GM19468 (cell line): ENCODE measurements at regions not wholly inside any gene's neighbourhood (a gene's known extent, or its start where the extent isn't known, plus 50 kb on each side); places are given as distances from the start of the nearest gene placed in this dataset.

Source experiments
- ATAC-seq: cut with Tn5 transposase; IDR thresholded peaks from one replicate; pipeline ENCODE4 v1.9.1; 2021; ENCODE audit warnings: mild to moderate bottlenecking, moderate library complexity, moderate number of reproducible peaks; ENCODE audit not compliant: unreplicated experiment; ENCODE audit errors: extremely low read depth

GRCh38 chr2:147567136-147567535 lies 277.7 kb upstream of the ACVR2A start:
- ATAC-seq: no peak

- ATAC-seq: no peak
These were observed 283.9 kb upstream of the ACVR2A start for GRCh38 chr2:147560810-147561535.

- ATAC-seq: no peak
These were observed 285.6 kb upstream of the ACVR2A start for GRCh38 chr2:147559070-147559725.

- no peak for ATAC-seq
These were observed 286.2 kb upstream of the ACVR2A start for GRCh38 chr2:147558620-147559019.

DNA sequence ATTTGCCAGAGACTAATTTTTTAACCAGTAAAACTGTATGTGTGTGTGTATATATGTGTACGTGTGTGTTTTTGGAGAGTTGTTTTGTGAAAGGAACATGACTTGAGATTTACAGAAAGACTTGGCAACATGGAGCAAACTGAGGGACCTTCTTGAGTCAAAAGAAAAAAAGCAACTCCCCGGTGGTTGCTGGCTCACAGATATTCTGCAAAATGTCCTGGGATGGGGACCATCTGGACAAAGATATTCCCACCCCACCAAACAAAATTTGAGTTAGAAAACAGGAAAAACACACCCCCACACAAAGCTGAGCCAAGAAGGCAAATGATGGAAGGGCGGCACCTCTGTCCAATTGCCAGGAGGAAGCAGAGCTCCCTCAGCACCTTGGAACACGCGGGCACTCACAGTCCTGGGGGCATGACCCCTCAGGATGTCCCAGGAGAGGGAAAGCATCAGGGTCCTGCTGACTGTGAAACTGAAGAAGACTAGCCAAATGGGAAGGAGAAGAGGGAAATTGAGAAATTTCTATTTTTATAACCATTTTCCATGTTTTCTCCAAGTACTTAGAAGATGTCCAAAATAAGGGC lies 290.2 kb upstream of the ACVR2A start:
- ATAC-seq: no peak

DNA sequence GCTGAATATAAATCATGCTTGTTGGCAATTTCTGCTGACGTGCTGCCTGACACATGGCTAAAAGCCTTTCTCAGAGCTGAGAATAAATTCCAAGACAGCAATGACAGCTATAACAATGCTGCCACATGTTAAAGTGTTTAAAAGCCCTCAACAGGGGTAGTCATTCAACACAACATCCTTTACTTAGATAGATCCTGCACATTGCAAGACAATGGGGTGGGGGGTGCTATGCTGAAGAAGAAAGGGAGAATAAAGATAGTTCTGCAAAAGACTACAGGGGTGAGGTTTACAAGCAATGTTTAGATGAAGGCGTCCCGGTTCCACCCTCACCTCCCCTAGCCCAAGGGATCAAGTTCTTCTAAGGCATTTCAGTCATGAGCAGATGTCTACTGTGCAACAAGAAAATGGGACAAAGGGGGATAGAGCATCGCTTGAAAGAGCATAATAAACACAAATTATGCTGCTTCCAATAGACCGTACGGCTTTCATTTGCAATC lies 291.0 kb upstream of the ACVR2A start:
- ATAC-seq: no peak

DNA sequence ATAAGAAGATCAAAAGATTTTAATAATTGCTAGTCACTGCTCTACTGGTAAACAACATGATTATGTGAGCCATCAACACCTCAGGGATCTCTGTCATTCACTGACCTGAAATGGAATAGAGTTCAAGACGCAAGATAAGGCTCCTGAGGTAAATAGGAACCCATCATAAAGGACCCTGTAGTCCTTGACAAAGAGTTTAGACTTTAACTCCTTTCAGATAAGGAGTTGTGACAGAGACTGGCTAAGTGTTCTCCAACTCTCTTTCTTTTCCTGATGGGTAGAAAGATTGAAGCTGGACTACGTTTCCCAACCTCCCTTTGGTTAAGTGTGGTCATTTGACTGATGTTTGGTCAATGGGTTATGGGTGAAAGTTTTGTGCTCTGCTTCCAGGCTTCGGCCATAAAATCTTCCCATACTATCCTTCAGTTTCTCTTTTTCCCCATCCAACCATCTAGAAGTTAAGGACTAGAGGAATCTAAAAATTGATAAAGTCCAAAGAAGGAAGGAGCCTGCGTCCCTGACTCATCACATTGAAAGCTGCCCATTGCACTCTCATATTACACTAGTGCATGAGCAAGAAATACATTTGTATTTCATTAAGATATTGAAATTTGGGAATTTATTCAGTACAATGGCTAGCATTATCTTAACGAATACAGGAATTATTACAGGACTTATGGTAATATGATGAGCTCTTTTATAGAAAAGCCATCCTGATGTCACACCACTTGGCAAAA lies 293.7 kb upstream of the ACVR2A start:
- ATAC-seq: no peak

DNA sequence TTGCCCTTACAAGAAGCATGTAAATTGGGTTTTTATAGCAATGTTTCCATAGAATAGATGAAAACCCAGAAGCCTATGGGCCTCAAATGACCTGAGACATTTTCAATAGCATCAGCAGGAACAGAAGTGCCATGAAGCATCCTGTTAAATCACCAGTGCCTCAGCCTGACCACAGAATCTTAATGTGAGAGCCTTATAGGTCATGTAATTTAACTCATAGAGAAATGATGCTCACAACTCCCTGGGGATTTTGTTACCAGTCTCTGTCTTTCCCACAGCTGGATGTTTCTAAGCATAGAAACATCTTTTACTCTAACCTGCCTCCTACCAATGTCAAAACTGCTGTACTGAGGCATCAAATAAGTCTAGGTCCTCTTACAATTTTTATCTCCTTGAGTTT lies 295.8 kb upstream of the ACVR2A start:
- no peak for ATAC-seq

GRCh38 chr2:147548451-147548850 lies 296.4 kb upstream of the ACVR2A start:
- no peak for ATAC-seq

- no peak for ATAC-seq
These were observed 297.4 kb upstream of the ACVR2A start for GRCh38 chr2:147547440-147547839.

DNA sequence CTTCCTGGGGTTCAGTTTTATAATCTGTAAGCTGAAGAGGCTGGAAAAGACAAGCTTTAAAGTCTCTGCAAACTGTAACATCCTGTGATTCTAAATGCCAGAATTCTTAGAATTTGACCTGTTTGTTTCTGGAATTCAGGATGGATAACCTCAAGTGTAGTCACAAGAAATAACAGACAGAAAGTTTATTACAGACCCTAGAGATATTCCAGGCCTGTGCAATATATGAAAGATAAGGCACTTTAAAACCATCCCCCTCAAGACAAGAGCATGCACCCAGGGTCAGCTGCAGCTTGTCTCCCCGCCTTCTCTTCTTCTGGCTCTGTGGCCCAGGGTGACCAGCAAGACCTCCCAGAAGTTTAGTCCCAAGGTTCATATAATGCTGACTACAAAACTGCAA lies 298.7 kb upstream of the ACVR2A start:
- ATAC-seq: no peak

DNA sequence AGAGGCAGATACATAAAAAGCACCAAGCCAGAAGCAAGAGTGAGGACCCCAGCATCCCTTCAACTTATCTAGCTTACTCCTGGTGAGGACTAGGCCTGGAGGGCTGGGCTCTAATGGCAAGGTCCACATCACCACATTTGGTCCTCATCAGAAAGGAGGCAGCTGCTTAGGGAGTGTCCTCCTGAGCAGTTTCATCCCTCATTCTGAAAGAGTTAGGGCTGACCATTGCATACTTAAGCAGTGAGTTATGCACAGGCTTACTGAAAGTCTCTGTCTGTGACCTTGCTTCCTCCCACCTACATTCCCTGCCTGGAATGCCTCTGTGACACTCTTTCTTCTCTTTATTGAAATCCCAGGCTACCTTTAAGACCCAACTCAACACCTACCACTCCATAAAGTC lies 301.8 kb upstream of the ACVR2A start:
- no peak for ATAC-seq

DNA sequence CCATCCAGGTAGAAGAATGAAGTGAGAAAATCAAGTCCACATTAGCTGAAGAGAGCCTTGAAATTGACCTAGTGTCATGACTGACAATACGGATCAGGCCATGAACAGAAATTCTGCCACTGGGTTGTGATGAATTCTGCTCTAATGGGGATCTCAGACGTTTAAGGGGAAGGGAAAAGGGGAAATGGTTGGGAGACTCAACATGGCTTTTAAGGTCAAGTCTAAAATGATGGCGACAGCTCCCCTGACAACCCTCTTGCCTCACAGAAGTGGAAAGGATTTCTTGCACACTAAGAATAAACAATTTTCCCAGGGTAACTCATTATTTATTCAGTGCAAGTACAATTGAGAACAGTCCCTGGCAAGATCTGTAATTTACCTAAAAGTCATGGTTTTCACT lies 302.5 kb upstream of the ACVR2A start:
- no peak for ATAC-seq

DNA sequence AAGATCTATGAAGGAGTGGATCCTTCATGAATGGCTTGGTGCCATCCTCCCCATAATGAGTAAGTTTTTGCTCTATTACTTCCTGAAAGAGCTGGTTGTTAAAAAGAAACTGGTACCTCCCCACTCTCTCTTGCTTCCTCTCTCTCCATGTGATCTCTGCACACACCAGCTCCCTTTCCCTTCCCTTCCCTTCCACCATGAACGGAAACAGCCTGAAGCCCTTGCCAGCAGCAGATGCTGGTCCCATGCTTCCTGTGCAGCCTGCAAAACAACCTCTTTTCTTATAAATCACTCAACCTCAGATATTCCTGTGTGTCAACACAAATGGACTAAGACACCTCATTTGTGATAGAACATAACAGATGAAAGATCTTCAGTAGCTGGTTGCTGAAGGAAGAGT lies 303.5 kb upstream of the ACVR2A start:
- ATAC-seq: no peak

DNA sequence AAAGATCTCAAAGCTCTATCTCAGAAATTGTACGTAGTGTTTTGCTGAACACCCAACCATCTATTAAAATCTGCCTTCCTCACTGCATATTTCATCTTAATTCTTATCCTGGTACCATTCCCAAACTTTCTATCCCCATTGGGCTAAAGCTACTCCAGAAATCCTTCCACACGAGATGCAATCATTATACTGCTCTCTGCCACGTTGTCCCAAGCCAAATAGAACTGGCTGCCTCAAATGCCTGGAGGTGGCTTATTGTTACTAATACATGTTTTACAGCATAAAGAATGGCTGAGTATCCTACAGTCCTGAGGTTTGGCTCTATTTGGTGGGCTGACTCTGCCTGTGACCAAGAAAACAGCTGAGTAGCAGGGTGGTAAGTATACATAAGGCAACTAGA lies 306.0 kb upstream of the ACVR2A start:
- no peak for ATAC-seq

- ATAC-seq: no peak
These were observed 306.7 kb upstream of the ACVR2A start for GRCh38 chr2:147538088-147538487.

GRCh38 chr2:147531269-147531668 lies 313.6 kb upstream of the ACVR2A start:
- no peak for ATAC-seq

GRCh38 chr2:147530033-147530432 lies 314.8 kb upstream of the ACVR2A start:
- ATAC-seq: no peak

- ATAC-seq: no peak
These were observed 318.9 kb upstream of the ACVR2A start for GRCh38 chr2:147525819-147526489.

- ATAC-seq: no peak
These were observed 319.9 kb upstream of the ACVR2A start for GRCh38 chr2:147524912-147525311.
